ENCODE measurements at regions not wholly inside any gene's neighbourhood (a gene's known extent, or its start where the extent isn't known, plus 50 kb on each side); places are given as distances from the start of the nearest gene placed in this dataset.

GRCh38 chr11:70696076-70696475 is 297.7 kb downstream of the CTTN start:
- Histone ChIP-seq H3K4me1 (no peaks in the 10 kb centered on the region), H3K9me3 (peaks cover 0 to 3% (median 0%) of the 10 kb centered on the region in 4 donors), H3K27me3 (no peaks in the 10 kb centered on the region), H3K27ac (no peak overlapping the region), H3K36me3 (no peaks in the 10 kb centered on the region), H3K4me3 (no peak overlapping the region)
- DNase-seq (ENCODE audit: low spot score in 2 of 2): no peak
- TF ChIP-seq POLR2A (IDR thresholded peaks at IDR 0.05) (no peak), EP300 (IDR thresholded peaks at IDR 0.05) (no peak)
- TF ChIP-seq, protein P1, sequence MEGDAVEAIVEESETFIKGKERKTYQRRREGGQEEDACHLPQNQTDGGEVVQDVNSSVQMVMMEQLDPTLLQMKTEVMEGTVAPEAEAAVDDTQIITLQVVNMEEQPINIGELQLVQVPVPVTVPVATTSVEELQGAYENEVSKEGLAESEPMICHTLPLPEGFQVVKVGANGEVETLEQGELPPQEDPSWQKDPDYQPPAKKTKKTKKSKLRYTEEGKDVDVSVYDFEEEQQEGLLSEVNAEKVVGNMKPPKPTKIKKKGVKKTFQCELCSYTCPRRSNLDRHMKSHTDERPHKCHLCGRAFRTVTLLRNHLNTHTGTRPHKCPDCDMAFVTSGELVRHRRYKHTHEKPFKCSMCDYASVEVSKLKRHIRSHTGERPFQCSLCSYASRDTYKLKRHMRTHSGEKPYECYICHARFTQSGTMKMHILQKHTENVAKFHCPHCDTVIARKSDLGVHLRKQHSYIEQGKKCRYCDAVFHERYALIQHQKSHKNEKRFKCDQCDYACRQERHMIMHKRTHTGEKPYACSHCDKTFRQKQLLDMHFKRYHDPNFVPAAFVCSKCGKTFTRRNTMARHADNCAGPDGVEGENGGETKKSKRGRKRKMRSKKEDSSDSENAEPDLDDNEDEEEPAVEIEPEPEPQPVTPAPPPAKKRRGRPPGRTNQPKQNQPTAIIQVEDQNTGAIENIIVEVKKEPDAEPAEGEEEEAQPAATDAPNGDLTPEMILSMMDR (IDR thresholded peaks at IDR 0.05): no peak

GRCh38 chr11:70696564-70696963 is 298.2 kb downstream of the CTTN start:
- TF ChIP-seq, protein P1 (IDR thresholded peaks at IDR 0.05): no peak
- TF ChIP-seq EP300 (IDR thresholded peaks at IDR 0.05) (no peak), POLR2A (IDR thresholded peaks at IDR 0.05) (no peak)
- H3K36me3 ChIP-seq: no peaks in the 10 kb centered on the region
- no peaks in the 10 kb centered on the region for H3K27me3 ChIP-seq
- no peak for DNase-seq (ENCODE audit: low spot score in 2 of 2)
- no peak overlapping the region for H3K4me3 ChIP-seq
- WGBS, 2 donors: 88 to 92% methylated on average over 5 of the region's 5 CpGs
- H3K9me3 ChIP-seq: no peaks in the 10 kb centered on the region
- no peaks in the 10 kb centered on the region for H3K4me1 ChIP-seq
- no peak overlapping the region for H3K27ac ChIP-seq

DNA sequence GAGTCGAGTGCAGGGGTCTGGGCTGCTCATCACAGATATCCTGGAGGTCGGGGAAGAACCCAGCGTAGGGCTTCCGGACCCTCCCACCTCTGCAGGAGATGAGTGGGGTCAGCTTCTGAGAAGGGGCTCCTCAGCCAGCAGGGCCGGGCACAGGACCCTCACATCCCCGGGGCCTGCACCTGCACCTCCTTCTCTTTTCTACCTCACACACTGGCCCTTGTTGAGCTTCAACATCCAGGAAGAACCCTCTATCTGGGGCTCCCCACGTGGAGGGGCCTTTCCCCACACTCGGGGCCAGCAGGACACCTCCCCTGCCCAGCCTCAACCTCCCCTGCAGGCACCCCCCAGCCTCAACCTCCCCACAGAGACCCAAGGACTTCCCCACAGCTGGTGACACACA is 299.4 kb downstream of the CTTN start:
- H3K9me3 ChIP-seq: no peaks in the 10 kb centered on the region
- DNase-seq (ENCODE audit: low spot score in 2 of 2): no peak
- H3K4me1 ChIP-seq: no peaks in the 10 kb centered on the region
- TF ChIP-seq POLR2A (IDR thresholded peaks at IDR 0.05) (no peak), EP300 (IDR thresholded peaks at IDR 0.05) (no peak)
- TF ChIP-seq, protein P1 (IDR thresholded peaks at IDR 0.05): no peak
- no peaks in the 10 kb centered on the region for H3K36me3 ChIP-seq
- WGBS, 2 donors: 82 to 87% methylated on average over 8 of the region's 8 CpGs
- H3K4me3 ChIP-seq: no peak overlapping the region
- no peaks in the 10 kb centered on the region for H3K27me3 ChIP-seq
- H3K27ac ChIP-seq: no peak overlapping the region

- no peak overlapping the region for H3K27ac ChIP-seq
- H3K9me3 ChIP-seq: no peaks in the 10 kb centered on the region
- H3K4me3 ChIP-seq: no peak overlapping the region
- WGBS, 2 donors: 68 to 69% methylated on average over 2 of the region's 2 CpGs
- no peaks in the 10 kb centered on the region for H3K27me3 ChIP-seq
- TF ChIP-seq EP300 (IDR thresholded peaks at IDR 0.05) (no peak), POLR2A (IDR thresholded peaks at IDR 0.05) (no peak)
- TF ChIP-seq, protein P1 (IDR thresholded peaks at IDR 0.05): no peak
- H3K4me1 ChIP-seq: no peaks in the 10 kb centered on the region
- no peak for DNase-seq (ENCODE audit: low spot score in 2 of 2)
- no peaks in the 10 kb centered on the region for H3K36me3 ChIP-seq
Measured at GRCh38 chr11:70698871-70699270, 300.5 kb downstream of the CTTN start.

DNA sequence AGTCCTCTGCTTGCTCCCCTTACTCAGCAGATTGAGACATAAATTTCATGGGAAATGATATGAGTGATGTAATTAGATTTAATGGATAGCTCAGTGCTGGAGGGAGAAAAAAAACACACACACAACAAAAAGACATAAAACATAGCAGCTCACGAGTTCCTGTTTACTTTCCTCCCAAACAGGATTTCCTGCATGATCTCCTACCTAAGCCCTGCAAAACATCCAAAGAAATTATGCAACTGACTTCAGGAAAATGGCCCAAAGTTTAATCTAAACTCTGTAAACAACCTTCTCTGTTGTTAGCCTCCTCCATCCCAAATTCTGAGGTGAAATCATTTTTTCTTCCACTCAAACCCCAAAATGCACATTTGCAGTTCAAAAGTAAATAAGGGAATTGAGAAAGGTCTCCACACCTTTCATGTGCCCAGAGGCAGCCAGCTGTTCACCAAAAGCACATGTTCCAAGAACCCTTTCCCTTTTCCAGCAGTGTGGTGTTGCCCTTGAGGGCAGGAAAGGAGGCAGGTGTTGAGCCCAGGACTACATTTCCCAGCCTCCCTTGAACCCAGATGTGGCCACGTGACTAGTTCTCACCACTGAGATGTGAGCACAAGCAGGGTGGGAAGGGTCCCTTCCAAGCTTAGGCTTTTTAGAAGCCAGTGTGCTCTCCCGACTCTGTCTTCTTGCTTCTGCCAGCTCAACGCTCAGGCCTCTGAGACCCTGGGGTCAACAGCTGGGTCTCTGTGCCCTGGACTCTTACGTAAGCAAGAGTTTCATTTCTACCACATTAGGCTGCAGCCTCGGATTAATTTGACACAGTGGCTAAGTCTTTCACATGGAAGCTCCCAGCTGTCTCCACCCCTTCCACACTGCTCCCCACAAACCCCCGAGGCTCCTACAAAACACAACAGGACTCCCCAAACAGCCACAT is 301.2 kb downstream of the CTTN start:
- no peaks in the 10 kb centered on the region for H3K36me3 ChIP-seq
- 42 to 45% methylated on average over 7 of the region's 7 CpGs for WGBS, 2 donors
- H3K27ac ChIP-seq: no peak overlapping the region
- TF ChIP-seq EP300 (IDR thresholded peaks at IDR 0.05) (no peak), POLR2A (IDR thresholded peaks at IDR 0.05) (no peak)
- TF ChIP-seq, protein P1 (IDR thresholded peaks at IDR 0.05): no peak
- DNase-seq (ENCODE audit: low spot score in 2 of 2): no peak
- no peaks in the 10 kb centered on the region for H3K9me3 ChIP-seq
- no peaks in the 10 kb centered on the region for H3K4me1 ChIP-seq
- no peak overlapping the region for H3K4me3 ChIP-seq
- H3K27me3 ChIP-seq: no peaks in the 10 kb centered on the region
